Astrocyte (in vitro differentiated cells and primary cell): ENCODE measurements at regions not wholly inside any gene's neighbourhood (a gene's known extent, or its start where the extent isn't known, plus 50 kb on each side); places are given as distances from the start of the nearest gene placed in this dataset.

Experiments
- DNase-seq: peaks from one replicate; pipeline ENCODE4 v3.0.0-alpha.2; 2010; ENCODE audit warnings: low read depth
- FAIRE-seq: peaks from 2 replicates; lab custom pipeline; 2011; peaks lifted over from hg19 to GRCh38; lab: Jason Lieb, UNC
- H2AFZ ChIP-seq: 2 replicates; pipeline ENCODE4 v1.6.0; 2012; ENCODE audit warnings: low read depth, low read length, inconsistent platforms
- H3K27ac ChIP-seq: 2 replicates; pipeline ENCODE4 v1.5.1; 2011; ENCODE audit warnings: low read depth, low read length, inconsistent platforms
- H3K27me3 ChIP-seq: 2 replicates; pipeline ENCODE4 v1.6.0; 2011; ENCODE audit warnings: low read length, inconsistent platforms; ENCODE audit not compliant: insufficient read depth
- H3K36me3 ChIP-seq: 2 replicates; pipeline ENCODE4 v1.5.1; 2011; ENCODE audit warnings: low read length, inconsistent platforms; ENCODE audit not compliant: insufficient read depth
- H3K4me1 ChIP-seq: 2 replicates; pipeline ENCODE4 v1.5.1; 2011; ENCODE audit warnings: low read length, inconsistent platforms; ENCODE audit not compliant: insufficient read depth
- H3K4me2 ChIP-seq: 2 replicates; pipeline ENCODE4 v1.6.0; 2012; ENCODE audit warnings: low read length, inconsistent platforms
- H3K4me3 ChIP-seq: 2 replicates; pipeline ENCODE4 v1.5.1; 2011; ENCODE audit warnings: low read depth, mild to moderate bottlenecking, low read length, inconsistent platforms; ENCODE audit not compliant: insufficient read depth
- H3K79me2 ChIP-seq: 2 replicates; pipeline ENCODE4 v1.6.0; 2012; ENCODE audit warnings: mild to moderate bottlenecking, low read length, inconsistent platforms; ENCODE audit not compliant: insufficient read depth
- H3K9ac ChIP-seq: 2 replicates; pipeline ENCODE4 v1.6.0; 2012; ENCODE audit warnings: mild to moderate bottlenecking, low read length, inconsistent platforms
- H3K9me3 ChIP-seq: 2 replicates; pipeline ENCODE4 v1.5.1; 2012; ENCODE audit warnings: low read depth, mild to moderate bottlenecking, low read length, inconsistent platforms; ENCODE audit not compliant: insufficient read depth
- H4K20me1 ChIP-seq: 2 replicates; pipeline ENCODE4 v1.6.0; 2012; ENCODE audit warnings: low read length, inconsistent platforms; ENCODE audit not compliant: insufficient read depth
- H3K27ac Mint-ChIP-seq: one replicate; pipeline ENCODE4 v1.8.0; 2021; ENCODE audit warnings: mild to moderate bottlenecking, mixed read lengths; ENCODE audit not compliant: unreplicated experiment
- H3K27me3 Mint-ChIP-seq: one replicate; pipeline ENCODE4 v1.8.0; 2021; ENCODE audit warnings: low read depth, mixed read lengths; ENCODE audit not compliant: unreplicated experiment
- H3K36me3 Mint-ChIP-seq: one replicate; pipeline ENCODE4 v1.8.0; 2021; ENCODE audit warnings: low read depth, mixed read lengths; ENCODE audit not compliant: unreplicated experiment
- H3K4me1 Mint-ChIP-seq: one replicate; pipeline ENCODE4 v1.8.0; 2021; ENCODE audit warnings: low read depth, mixed read lengths; ENCODE audit not compliant: unreplicated experiment
- H3K4me3 Mint-ChIP-seq: one replicate; pipeline ENCODE4 v1.8.0; 2021; ENCODE audit warnings: mild to moderate bottlenecking, moderate library complexity, mixed read lengths; ENCODE audit not compliant: unreplicated experiment
- H3K9me3 Mint-ChIP-seq: one replicate; pipeline ENCODE4 v1.8.0; 2021; ENCODE audit warnings: mild to moderate bottlenecking, mixed read lengths; ENCODE audit not compliant: unreplicated experiment
- CTCF ChIP-seq: IDR thresholded peaks from 2 replicates; pipeline ENCODE4 v1.5.1; 2011; ENCODE audit warnings: low read depth, mild to moderate bottlenecking, inconsistent platforms, low read length, moderate library complexity; ENCODE audit not compliant: insufficient read depth
- EZH2 ChIP-seq: IDR thresholded peaks from 2 replicates; pipeline ENCODE4 v1.6.1; 2012; ENCODE audit warnings: mild to moderate bottlenecking, low read length, inconsistent platforms; ENCODE audit not compliant: insufficient read depth

- Mint-ChIP-seq H3K27ac (no peak overlapping the region), H3K27me3 (no peaks in the 10 kb centered on the region), H3K36me3 (no peaks in the 10 kb centered on the region), H3K4me3 (no peak overlapping the region), H3K9me3 (no peaks in the 10 kb centered on the region), H3K4me1 (peaks cover 1% of the 10 kb centered on the region)
- Histone ChIP-seq H3K9me3 (no peaks in the 10 kb centered on the region), H4K20me1 (no peaks in the 10 kb centered on the region), H2AFZ (no peak overlapping the region), H3K4me1 (no peaks in the 10 kb centered on the region), H3K4me3 (no peak overlapping the region), H3K36me3 (no peaks in the 10 kb centered on the region), H3K27ac (no peak overlapping the region), H3K27me3 (no peaks in the 10 kb centered on the region), H3K9ac (no peak overlapping the region), H3K79me2 (no peaks in the 10 kb centered on the region), H3K4me2 (no peak overlapping the region)
- TF ChIP-seq CTCF: no peak
- TF ChIP-seq EZH2: no peak
- DNase-seq (no peak), FAIRE-seq (no peak)
Measured at GRCh38 chr3:106083854-106084253, 215.0 kb upstream of the CBLB start.

GRCh38 chr3:106086038-106086437 lies 217.2 kb upstream of the CBLB start:
- Histone ChIP-seq H3K36me3 (no peaks in the 10 kb centered on the region), H2AFZ (no peak overlapping the region)

More at GRCh38 chr3:106086038-106086437, 217.2 kb upstream of the CBLB start:
- DNase-seq (no peak), FAIRE-seq (no peak)
- H3K27me3 ChIP-seq: no peaks in the 10 kb centered on the region
- no peak overlapping the region for H3K4me3 Mint-ChIP-seq
- no peaks in the 10 kb centered on the region for H3K4me1 ChIP-seq
- no peak overlapping the region for H3K27ac Mint-ChIP-seq
- H3K27ac ChIP-seq: no peak overlapping the region
- no peak overlapping the region for H3K4me3 ChIP-seq
- no peak overlapping the region for H3K9ac ChIP-seq
- H3K9me3 ChIP-seq: no peaks in the 10 kb centered on the region
- TF ChIP-seq EZH2 (no peak), CTCF (no peak)
- no peak overlapping the region for H3K4me2 ChIP-seq
- no peaks in the 10 kb centered on the region for H3K36me3 Mint-ChIP-seq
- no peaks in the 10 kb centered on the region for H4K20me1 ChIP-seq
- H3K4me1 Mint-ChIP-seq: peaks cover 1% of the 10 kb centered on the region
- no peaks in the 10 kb centered on the region for H3K27me3 Mint-ChIP-seq
- no peaks in the 10 kb centered on the region for H3K79me2 ChIP-seq
- no peaks in the 10 kb centered on the region for H3K9me3 Mint-ChIP-seq
